LNCaP clone FGC (cell line): ENCODE measurements at regions not wholly inside any gene's neighbourhood (a gene's known extent, or its start where the extent isn't known, plus 50 kb on each side); places are given as distances from the start of the nearest gene placed in this dataset.

Experiments used
- DNase-seq: peaks from one replicate; pipeline ENCODE4 v3.0.0-alpha.2; 2011; ENCODE audit warnings: low read depth
- H3K4me3 ChIP-seq: 2 replicates; pipeline ENCODE4 v1.5.1; 2011; ENCODE audit warnings: mild to moderate bottlenecking, low read depth, low read length, control low read depth
- CTCF ChIP-seq: IDR thresholded peaks from 2 replicates; pipeline ENCODE4 v1.5.1; 2012; ENCODE audit warnings: mild to moderate bottlenecking; ENCODE audit not compliant: control insufficient read depth, insufficient read depth; ENCODE audit errors: extremely low read depth

- DNase-seq: no peak
- no peak overlapping the region for H3K4me3 ChIP-seq
- TF ChIP-seq CTCF: no peak
Observed at GRCh38 chrX:39716401-39716800, 381.4 kb downstream of the BCOR start.

- TF ChIP-seq CTCF: no peak
- no peak for DNase-seq
- H3K4me3 ChIP-seq: no peak overlapping the region
Observed at GRCh38 chrX:39716802-39717540, 380.8 kb downstream of the BCOR start.

GRCh38 chrX:39718981-39719380 lies 378.8 kb downstream of the BCOR start:
- no peak for TF ChIP-seq CTCF
- H3K4me3 ChIP-seq: no peak overlapping the region
- no peak for DNase-seq

GRCh38 chrX:39720945-39721344 lies 376.8 kb downstream of the BCOR start:
- H3K4me3 ChIP-seq: no peak overlapping the region
- TF ChIP-seq CTCF: no peak
- DNase-seq: no peak

GRCh38 chrX:39721566-39722279 lies 376.0 kb downstream of the BCOR start:
- DNase-seq: no peak
- TF ChIP-seq CTCF: no peak
- H3K4me3 ChIP-seq: no peak overlapping the region

GRCh38 chrX:39724544-39724943 lies 373.2 kb downstream of the BCOR start:
- H3K4me3 ChIP-seq: no peak overlapping the region
- no peak for TF ChIP-seq CTCF
- DNase-seq: no peak
